Stimulated activated naive CD8-positive, alpha-beta T cell treated with anti-CD3 and anti-CD28 coated beads, Interleukin-15, Interleukin-2, amounts not matched to agents 100 ng/mL and 50 ng/mL, for 24 hours (primary cell): ENCODE measurements at regions not wholly inside any gene's neighbourhood (a gene's known extent, or its start where the extent isn't known, plus 50 kb on each side); places are given as distances from the start of the nearest gene placed in this dataset.

Source experiments
- H3K27ac Mint-ChIP-seq: one replicate; pipeline ENCODE4 v1.8.0; 2021; ENCODE audit warnings: mild to moderate bottlenecking, mixed read lengths
- H3K27me3 Mint-ChIP-seq: one replicate; pipeline ENCODE4 v1.8.0; 2021; ENCODE audit warnings: mixed read lengths
- H3K36me3 Mint-ChIP-seq: one replicate; pipeline ENCODE4 v1.8.0; 2021; ENCODE audit warnings: low read depth, mixed read lengths
- H3K4me1 Mint-ChIP-seq: one replicate; pipeline ENCODE4 v1.8.0; 2021; ENCODE audit warnings: low read depth, mixed read lengths
- H3K4me3 Mint-ChIP-seq: one replicate; pipeline ENCODE4 v1.8.0; 2021; ENCODE audit warnings: mild to moderate bottlenecking, mixed read lengths
- H3K9me3 Mint-ChIP-seq: one replicate; pipeline ENCODE4 v1.8.0; 2021; ENCODE audit warnings: mixed read lengths

GRCh38 chr15:91679447-91679846, 174.1 kb upstream of the SLCO3A1 start:
- Mint-ChIP-seq H3K36me3 (no peaks in the 10 kb centered on the region), H3K4me3 (no peak overlapping the region), H3K27me3 (peaks cover 22% of the 10 kb centered on the region), H3K27ac (no peak overlapping the region), H3K4me1 (no peaks in the 10 kb centered on the region), H3K9me3 (peaks cover 6% of the 10 kb centered on the region)

- no peak overlapping the region for H3K4me3 Mint-ChIP-seq
- no peaks in the 10 kb centered on the region for H3K9me3 Mint-ChIP-seq
- no peaks in the 10 kb centered on the region for H3K36me3 Mint-ChIP-seq
- peaks cover 23% of the 10 kb centered on the region for H3K27me3 Mint-ChIP-seq
- no peak overlapping the region for H3K27ac Mint-ChIP-seq
- no peaks in the 10 kb centered on the region for H3K4me1 Mint-ChIP-seq
Measured at GRCh38 chr15:91685436-91685835, 168.1 kb upstream of the SLCO3A1 start.

- H3K36me3 Mint-ChIP-seq = no peaks in the 10 kb centered on the region
Measured at GRCh38 chr15:91688811-91689210, 164.7 kb upstream of the SLCO3A1 start.

GRCh38 chr15:91689377-91689776, 164.1 kb upstream of the SLCO3A1 start:
- H3K9me3 Mint-ChIP-seq = no peaks in the 10 kb centered on the region
- H3K4me1 Mint-ChIP-seq = no peaks in the 10 kb centered on the region
- no peak overlapping the region for H3K4me3 Mint-ChIP-seq
- no peak overlapping the region for H3K27ac Mint-ChIP-seq
- no peaks in the 10 kb centered on the region for H3K36me3 Mint-ChIP-seq
- peaks cover 4% of the 10 kb centered on the region for H3K27me3 Mint-ChIP-seq

More at GRCh38 chr15:91688811-91689210, 164.7 kb upstream of the SLCO3A1 start:
- Mint-ChIP-seq H3K9me3 (no peaks in the 10 kb centered on the region), H3K4me1 (no peaks in the 10 kb centered on the region), H3K27ac (no peak overlapping the region), H3K4me3 (no peak overlapping the region), H3K27me3 (peaks cover 6% of the 10 kb centered on the region)

- no peaks in the 10 kb centered on the region for H3K27me3 Mint-ChIP-seq
- no peaks in the 10 kb centered on the region for H3K36me3 Mint-ChIP-seq
Measured at GRCh38 chr15:91692596-91692995, 160.9 kb upstream of the SLCO3A1 start.

GRCh38 chr15:91694131-91694830, 159.2 kb upstream of the SLCO3A1 start:
- no peaks in the 10 kb centered on the region for H3K4me1 Mint-ChIP-seq
- no peak overlapping the region for H3K4me3 Mint-ChIP-seq
- no peaks in the 10 kb centered on the region for H3K9me3 Mint-ChIP-seq
- H3K36me3 Mint-ChIP-seq = no peaks in the 10 kb centered on the region
- no peaks in the 10 kb centered on the region for H3K27me3 Mint-ChIP-seq
- H3K27ac Mint-ChIP-seq = no peak overlapping the region

More at GRCh38 chr15:91692596-91692995, 160.9 kb upstream of the SLCO3A1 start:
- Mint-ChIP-seq H3K4me3 (no peak overlapping the region), H3K4me1 (no peaks in the 10 kb centered on the region), H3K27ac (no peak overlapping the region), H3K9me3 (no peaks in the 10 kb centered on the region)

GRCh38 chr15:91694831-91695210, 158.7 kb upstream of the SLCO3A1 start:
- no peaks in the 10 kb centered on the region for H3K27me3 Mint-ChIP-seq
- no peak overlapping the region for H3K4me3 Mint-ChIP-seq
- H3K27ac Mint-ChIP-seq = no peak overlapping the region
- H3K9me3 Mint-ChIP-seq = no peaks in the 10 kb centered on the region
- no peaks in the 10 kb centered on the region for H3K4me1 Mint-ChIP-seq
- no peaks in the 10 kb centered on the region for H3K36me3 Mint-ChIP-seq

- no peaks in the 10 kb centered on the region for H3K4me1 Mint-ChIP-seq
- no peaks in the 10 kb centered on the region for H3K9me3 Mint-ChIP-seq
- no peak overlapping the region for H3K4me3 Mint-ChIP-seq
- H3K27me3 Mint-ChIP-seq = peaks cover 1% of the 10 kb centered on the region
- no peak overlapping the region for H3K27ac Mint-ChIP-seq
- no peaks in the 10 kb centered on the region for H3K36me3 Mint-ChIP-seq
Measured at GRCh38 chr15:91695799-91696198, 157.7 kb upstream of the SLCO3A1 start.

GRCh38 chr15:91696981-91697380, 156.5 kb upstream of the SLCO3A1 start:
- Mint-ChIP-seq H3K27ac (no peak overlapping the region), H3K4me3 (no peak overlapping the region), H3K4me1 (no peaks in the 10 kb centered on the region), H3K9me3 (no peaks in the 10 kb centered on the region), H3K36me3 (no peaks in the 10 kb centered on the region), H3K27me3 (peaks cover 6% of the 10 kb centered on the region)

- Mint-ChIP-seq H3K27ac (no peak overlapping the region), H3K36me3 (no peaks in the 10 kb centered on the region), H3K9me3 (no peaks in the 10 kb centered on the region), H3K27me3 (peaks cover 6% of the 10 kb centered on the region), H3K4me1 (no peaks in the 10 kb centered on the region), H3K4me3 (no peak overlapping the region)
Measured at GRCh38 chr15:91698241-91698640, 155.3 kb upstream of the SLCO3A1 start.

- H3K9me3 Mint-ChIP-seq = no peaks in the 10 kb centered on the region
- no peak overlapping the region for H3K4me3 Mint-ChIP-seq
- no peaks in the 10 kb centered on the region for H3K4me1 Mint-ChIP-seq
- H3K27ac Mint-ChIP-seq = no peak overlapping the region
- peaks cover 6% of the 10 kb centered on the region for H3K27me3 Mint-ChIP-seq
- H3K36me3 Mint-ChIP-seq = no peaks in the 10 kb centered on the region
Measured at GRCh38 chr15:91699741-91700140, 153.8 kb upstream of the SLCO3A1 start.

- no peaks in the 10 kb centered on the region for H3K9me3 Mint-ChIP-seq
- peaks cover 6% of the 10 kb centered on the region for H3K27me3 Mint-ChIP-seq
- H3K4me3 Mint-ChIP-seq = no peak overlapping the region
- H3K27ac Mint-ChIP-seq = no peak overlapping the region
- peaks cover 22% of the 10 kb centered on the region for H3K4me1 Mint-ChIP-seq
- no peaks in the 10 kb centered on the region for H3K36me3 Mint-ChIP-seq
Measured at GRCh38 chr15:91703274-91703673, 150.2 kb upstream of the SLCO3A1 start.

- H3K4me3 Mint-ChIP-seq = no peak overlapping the region
- peaks cover 6% of the 10 kb centered on the region for H3K27me3 Mint-ChIP-seq
- H3K9me3 Mint-ChIP-seq = no peaks in the 10 kb centered on the region
- peaks cover 22% of the 10 kb centered on the region for H3K4me1 Mint-ChIP-seq
- no peaks in the 10 kb centered on the region for H3K36me3 Mint-ChIP-seq
- no peak overlapping the region for H3K27ac Mint-ChIP-seq
Measured at GRCh38 chr15:91704343-91704742, 149.2 kb upstream of the SLCO3A1 start.

GRCh38 chr15:91706322-91707032, 147.0 kb upstream of the SLCO3A1 start:
- Mint-ChIP-seq H3K27ac (no peak overlapping the region), H3K4me3 (no peak overlapping the region), H3K27me3 (no peaks in the 10 kb centered on the region), H3K36me3 (no peaks in the 10 kb centered on the region), H3K9me3 (no peaks in the 10 kb centered on the region), H3K4me1 (peaks cover 25% of the 10 kb centered on the region)

GRCh38 chr15:91710080-91710698, 143.3 kb upstream of the SLCO3A1 start:
- Mint-ChIP-seq H3K9me3 (no peaks in the 10 kb centered on the region), H3K36me3 (no peaks in the 10 kb centered on the region), H3K27me3 (peaks cover 5% of the 10 kb centered on the region), H3K27ac (no peak overlapping the region), H3K4me3 (no peak overlapping the region), H3K4me1 (peaks cover 24% of the 10 kb centered on the region)
